K562 (cell line): ENCODE measurements at regions not wholly inside any gene's neighbourhood (a gene's known extent, or its start where the extent isn't known, plus 50 kb on each side); places are given as distances from the start of the nearest gene placed in this dataset.

ENCODE experiments used
- ATAC-seq: fragments of 200-7000 bp; cut with Tn5 transposase; 3 replicates; pipeline ENCODE4 v1.9.1; 2020; ENCODE audit warnings: moderate library complexity
- BruUV-seq: library from RNA; stranded (reverse); fragments of 400-500 nt; replicated peaks from 2 replicates; lab custom pipeline; 2021; lab: Mats Ljungman, UMichigan
- CTCF ChIA-PET: fragments of 300-600 bp; formaldehyde crosslinking; extraction: SDS; loops from one replicate; lab custom pipeline; 2021; ENCODE audit warnings: low intra/inter-chr PET ratio; lab: Yijun Ruan, JAX
- POLR2A ChIA-PET: fragments of 300-600, 350-650 bp; sonication (Branson Sonifier 250); formaldehyde crosslinking; extraction: SDS; loops from one replicate; lab custom pipeline; 2021; ENCODE audit warnings: antibody characterized with exemption, inconsistent platforms; lab: Yijun Ruan, JAX
- DNase-seq, 4 experiments: peaks; one replicate each; pipeline versions ENCODE4 v3.0.0 to v3.0.0-alpha.2; 2011 to 2018; ENCODE audit warnings: low spot score in 3 of 4, mixed read lengths in 3 of 4; ENCODE audit errors: extremely low read depth in 1 of 4
- FAIRE-seq: peaks from 2 replicates; lab custom pipeline; 2011; peaks lifted over from hg19 to GRCh38; lab: Jason Lieb, UNC
- H2AFZ ChIP-seq: 2 replicates; pipeline ENCODE4 v1.6.0; 2011; ENCODE audit warnings: low read depth, low read length, control low read depth, inconsistent platforms
- H3K27ac ChIP-seq: fragments of 200-600 bp; 3 replicates; pipeline ENCODE4 v1.8.0; 2011; ENCODE audit warnings: low read depth, mild to moderate bottlenecking, control low read depth, inconsistent platforms, low read length, moderate library complexity, mixed read lengths; ENCODE audit errors: extremely low read depth
- H3K27me3 ChIP-seq, 2 experiments: fragments of 300-600 bp in 1 of 2; 2 replicates in 1 of 2; 3 replicates in 1 of 2; pipeline versions ENCODE4 v1.6.0 to v1.8.0; 2011; ENCODE audit warnings: inconsistent platforms in 2 of 2, low read length in 2 of 2, mild to moderate bottlenecking in 1 of 2, mixed read lengths in 1 of 2, moderate library complexity in 1 of 2; ENCODE audit not compliant: control insufficient read depth in 2 of 2, insufficient read depth in 2 of 2
- H3K36me3 ChIP-seq: fragments of 300-600 bp; 3 replicates; pipeline ENCODE4 v1.8.0; 2011; ENCODE audit warnings: mild to moderate bottlenecking, low read length, inconsistent platforms; ENCODE audit not compliant: control insufficient read depth, insufficient read depth
- H3K4me1 ChIP-seq, 2 experiments: fragments of 200-600 bp in 1 of 2; replicated peaks in 1 of 2; 2 replicates in 1 of 2; 3 replicates in 1 of 2; pipeline versions ENCODE4 v1.5.1 to v1.8.0; 2011; ENCODE audit warnings: inconsistent platforms in 2 of 2, low read length in 2 of 2, mild to moderate bottlenecking in 1 of 2, mixed read lengths in 1 of 2, moderate library complexity in 1 of 2; ENCODE audit not compliant: control insufficient read depth in 2 of 2, insufficient read depth in 2 of 2
- H3K4me2 ChIP-seq: 2 replicates; pipeline ENCODE4 v1.6.1; 2011; ENCODE audit warnings: low read length, control low read depth, inconsistent platforms, mixed read lengths; ENCODE audit not compliant: insufficient read depth
- H3K4me3 ChIP-seq: fragments of 200-600 bp; sonication (generic), shearing (Covaris generic); 2 replicates; pipeline ENCODE4 v1.5.1; 2016; ENCODE audit warnings: control low read depth, inconsistent platforms
- H3K79me2 ChIP-seq: fragments of 200-600 bp; 3 replicates; pipeline ENCODE4 v1.8.0; 2011; ENCODE audit warnings: low read length, inconsistent platforms; ENCODE audit not compliant: control insufficient read depth, insufficient read depth
- H3K9ac ChIP-seq, 2 experiments: 2 replicates each; pipeline versions ENCODE4 v1.6.0 to v1.6.1; 2011; ENCODE audit warnings: low read depth in 2 of 2, low read length in 2 of 2, control low read depth in 1 of 2, inconsistent platforms in 1 of 2, mild to moderate bottlenecking in 1 of 2, mixed read lengths in 1 of 2; ENCODE audit not compliant: insufficient read depth in 1 of 2
- H3K9me1 ChIP-seq: one replicate; pipeline ENCODE4 v1.6.0; 2011; ENCODE audit warnings: inconsistent platforms, mild to moderate bottlenecking, low read length, moderate library complexity; ENCODE audit not compliant: control insufficient read depth, insufficient read depth
- H3K9me3 ChIP-seq: replicated peaks from 2 replicates; pipeline ENCODE4 v1.5.1; 2011; ENCODE audit warnings: low read depth, low read length, inconsistent platforms; ENCODE audit not compliant: control insufficient read depth, insufficient read depth
- H4K20me1 ChIP-seq: replicated peaks from 2 replicates; pipeline ENCODE4 v1.6.1; 2011; ENCODE audit warnings: low read length, inconsistent platforms, mixed read lengths; ENCODE audit not compliant: control insufficient read depth, insufficient read depth
- ATF2 ChIP-seq: sonication (generic); formaldehyde crosslinking; IDR thresholded peaks from 2 replicates; pipeline ENCODE4 v1.8.1; 2022; ENCODE audit warnings: missing genetic modification reagents
- CEBPZ ChIP-seq: fragments of 150-350 bp; IDR thresholded peaks from 2 replicates; pipeline ENCODE4 v1.6.1; 2014; ENCODE audit warnings: low read depth, mild to moderate bottlenecking, low read length, borderline replicate concordance
- CREBBP ChIP-seq: IDR thresholded peaks from one replicate; pipeline ENCODE4 v1.6.1; 2012; ENCODE audit warnings: low read depth, mild to moderate bottlenecking, control low read depth, inconsistent platforms, low read length
- GMEB1 ChIP-seq: fragments of 250-450 bp; sonication (Bioruptor Pico); IDR thresholded peaks from 2 replicates; pipeline ENCODE4 v1.4.0; 2020; ENCODE audit warnings: mild to moderate bottlenecking
- MCM7 ChIP-seq, 2 experiments: fragments of 450-650 bp; IDR thresholded peaks; 2 replicates each; pipeline ENCODE4 v1.6.1; 2016 to 2018
- NEUROD1 ChIP-seq: fragments of 150-350 bp; IDR thresholded peaks from 2 replicates; pipeline ENCODE4 v1.6.1; 2014; ENCODE audit warnings: borderline replicate concordance, low read length, low read depth; ENCODE audit not compliant: partially characterized antibody
- NR0B1 ChIP-seq: fragments of 450-650 bp; IDR thresholded peaks from one replicate; pipeline ENCODE4 v1.6.1; 2018; ENCODE audit warnings: mild to moderate bottlenecking, moderate library complexity; ENCODE audit not compliant: partially characterized antibody
- POLR2B ChIP-seq: fragments of 450-650 bp; IDR thresholded peaks from 2 replicates; pipeline ENCODE4 v1.6.1; 2018; ENCODE audit warnings: low read depth; ENCODE audit not compliant: partially characterized antibody
- SUPT5H ChIP-seq: fragments of 450-650 bp; IDR thresholded peaks from 2 replicates; pipeline ENCODE4 v1.6.1; 2016
- ZNF277 ChIP-seq: fragments of 250-450 bp; sonication (Bioruptor Pico); IDR thresholded peaks from 2 replicates; pipeline ENCODE4 v1.8.0; 2022; ENCODE audit warnings: inconsistent platforms, mild to moderate bottlenecking, moderate library complexity, borderline replicate concordance
- in situ Hi-C: fragments of 300-500 bp; cut with MboI; formaldehyde crosslinking; loops from 4 replicates; pipeline ENCODE4 v1.15.0; 2018; ENCODE audit warnings: inconsistent platforms, mixed read lengths
- intact Hi-C: fragments of 100-400 bp; cut with micrococcal nuclease; formaldehyde crosslinking; loops from 2 replicates; pipeline ENCODE4 v1.14.2; 2022

- Histone ChIP-seq H3K4me2 (no peak overlapping the region), H3K9me1 (no peaks in the 10 kb centered on the region), H3K27me3 (peaks cover 9 to 15% of the 10 kb centered on the region in 2 experiments), H3K4me3 (no peak overlapping the region), H3K9ac (no peak overlapping the region), H2AFZ (no peak overlapping the region), H3K4me1 (no peaks in the 10 kb centered on the region), H4K20me1 (no peaks in the 10 kb centered on the region), H3K79me2 (no peaks in the 10 kb centered on the region), H3K36me3 (no peaks in the 10 kb centered on the region), H3K27ac (no peak overlapping the region), H3K9me3 (no peaks in the 10 kb centered on the region)
- ChIA-PET POLR2A (no interaction called here), CTCF (no interaction called here)
- intact Hi-C loops = no loop called here
- no TSS peak for BruUV-seq
- TF ChIP-seq NEUROD1 (no peak), NR0B1 (no peak), CEBPZ (no peak), CREBBP (no peak), MCM7 (IDR thresholded peaks at IDR 0.05) (no peak), ATF2 (CRISPR knock-in tag) (no peak), ZNF277 (CRISPR knock-in tag) (no peak), GMEB1 (no peak), POLR2B (no peak), SUPT5H (no peak)
- DNase-seq (no peak), FAIRE-seq (no peak), ATAC-seq (no peak)
- in situ Hi-C loops = no loop called here
Measured at GRCh38 chr4:145345401-145345800, 136.3 kb upstream of the SMAD1 start.
